DND-41 (cell line): ENCODE measurements at regions not wholly inside any gene's neighbourhood (a gene's known extent, or its start where the extent isn't known, plus 50 kb on each side); places are given as distances from the start of the nearest gene placed in this dataset.

Experiments
- EZH2 ChIP-seq: IDR thresholded peaks from 3 replicates; pipeline ENCODE4 v1.6.1; 2012; ENCODE audit warnings: borderline replicate concordance, low read depth, mild to moderate bottlenecking, moderate library complexity, low read length, inconsistent platforms; ENCODE audit not compliant: severe bottlenecking
- TF ChIP-seq, protein P1 (sequence below): IDR thresholded peaks from 2 replicates; pipeline ENCODE4 v1.5.1; 2012; ENCODE audit warnings: borderline replicate concordance, low read length, moderate library complexity, mild to moderate bottlenecking; ENCODE audit not compliant: poor library complexity, severe bottlenecking; ENCODE audit errors: extremely low read depth

DNA sequence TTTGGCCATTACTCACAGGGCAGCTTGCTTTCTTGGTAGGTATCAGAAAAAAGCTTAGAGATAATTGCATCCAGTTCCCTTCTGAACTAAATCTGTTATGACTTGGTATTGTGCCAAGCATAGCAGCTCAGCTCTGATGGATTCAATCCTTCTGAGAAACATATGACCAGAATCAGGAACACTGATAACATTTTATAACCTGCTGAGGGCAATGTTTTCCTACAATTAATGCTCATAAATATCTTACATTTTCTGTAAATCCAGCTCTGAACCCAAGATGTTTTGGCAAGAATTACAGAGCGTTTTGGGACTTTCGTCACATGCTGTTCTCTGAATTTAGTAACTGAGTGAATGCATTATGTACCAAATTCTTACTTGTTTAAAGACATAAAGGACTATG lies 167.8 kb downstream of the KIF20B start:
- no peak for TF ChIP-seq EZH2
- TF ChIP-seq, protein P1, sequence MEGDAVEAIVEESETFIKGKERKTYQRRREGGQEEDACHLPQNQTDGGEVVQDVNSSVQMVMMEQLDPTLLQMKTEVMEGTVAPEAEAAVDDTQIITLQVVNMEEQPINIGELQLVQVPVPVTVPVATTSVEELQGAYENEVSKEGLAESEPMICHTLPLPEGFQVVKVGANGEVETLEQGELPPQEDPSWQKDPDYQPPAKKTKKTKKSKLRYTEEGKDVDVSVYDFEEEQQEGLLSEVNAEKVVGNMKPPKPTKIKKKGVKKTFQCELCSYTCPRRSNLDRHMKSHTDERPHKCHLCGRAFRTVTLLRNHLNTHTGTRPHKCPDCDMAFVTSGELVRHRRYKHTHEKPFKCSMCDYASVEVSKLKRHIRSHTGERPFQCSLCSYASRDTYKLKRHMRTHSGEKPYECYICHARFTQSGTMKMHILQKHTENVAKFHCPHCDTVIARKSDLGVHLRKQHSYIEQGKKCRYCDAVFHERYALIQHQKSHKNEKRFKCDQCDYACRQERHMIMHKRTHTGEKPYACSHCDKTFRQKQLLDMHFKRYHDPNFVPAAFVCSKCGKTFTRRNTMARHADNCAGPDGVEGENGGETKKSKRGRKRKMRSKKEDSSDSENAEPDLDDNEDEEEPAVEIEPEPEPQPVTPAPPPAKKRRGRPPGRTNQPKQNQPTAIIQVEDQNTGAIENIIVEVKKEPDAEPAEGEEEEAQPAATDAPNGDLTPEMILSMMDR: no peak
